ENCODE measurements at regions not wholly inside any gene's neighbourhood (a gene's known extent, or its start where the extent isn't known, plus 50 kb on each side); places are given as distances from the start of the nearest gene placed in this dataset.

DNA sequence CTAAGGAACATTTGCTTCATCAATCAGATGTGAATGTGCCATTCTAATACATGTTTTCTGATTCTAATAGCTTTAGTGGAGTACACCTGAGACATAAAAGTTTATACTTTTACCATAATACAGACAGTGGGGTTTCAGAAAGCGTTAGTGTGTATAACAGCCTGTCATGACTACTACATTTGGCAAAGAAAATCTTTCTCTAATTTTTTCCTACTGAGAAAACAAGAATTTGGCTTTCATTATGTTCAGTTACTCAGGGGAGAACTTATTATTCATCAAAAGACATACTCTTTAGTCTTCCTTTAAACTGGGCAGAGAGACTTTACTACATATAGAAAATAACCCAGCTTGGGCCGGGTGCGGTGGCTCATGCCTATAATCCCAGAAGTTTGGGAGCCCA lies 104.9 kb downstream of the PCDH18 start:
- H3K4me3 ChIP-seq (ENCODE audit: low read depth, low read length), result no peak overlapping the region
- no peak for DNase-seq (ENCODE audit: low read depth)
- TF ChIP-seq, protein P1, sequence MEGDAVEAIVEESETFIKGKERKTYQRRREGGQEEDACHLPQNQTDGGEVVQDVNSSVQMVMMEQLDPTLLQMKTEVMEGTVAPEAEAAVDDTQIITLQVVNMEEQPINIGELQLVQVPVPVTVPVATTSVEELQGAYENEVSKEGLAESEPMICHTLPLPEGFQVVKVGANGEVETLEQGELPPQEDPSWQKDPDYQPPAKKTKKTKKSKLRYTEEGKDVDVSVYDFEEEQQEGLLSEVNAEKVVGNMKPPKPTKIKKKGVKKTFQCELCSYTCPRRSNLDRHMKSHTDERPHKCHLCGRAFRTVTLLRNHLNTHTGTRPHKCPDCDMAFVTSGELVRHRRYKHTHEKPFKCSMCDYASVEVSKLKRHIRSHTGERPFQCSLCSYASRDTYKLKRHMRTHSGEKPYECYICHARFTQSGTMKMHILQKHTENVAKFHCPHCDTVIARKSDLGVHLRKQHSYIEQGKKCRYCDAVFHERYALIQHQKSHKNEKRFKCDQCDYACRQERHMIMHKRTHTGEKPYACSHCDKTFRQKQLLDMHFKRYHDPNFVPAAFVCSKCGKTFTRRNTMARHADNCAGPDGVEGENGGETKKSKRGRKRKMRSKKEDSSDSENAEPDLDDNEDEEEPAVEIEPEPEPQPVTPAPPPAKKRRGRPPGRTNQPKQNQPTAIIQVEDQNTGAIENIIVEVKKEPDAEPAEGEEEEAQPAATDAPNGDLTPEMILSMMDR (IDR thresholded peaks at IDR 0.05; ENCODE audit: insufficient read depth, low read depth, low read length, missing control alignments), result no peak

DNA sequence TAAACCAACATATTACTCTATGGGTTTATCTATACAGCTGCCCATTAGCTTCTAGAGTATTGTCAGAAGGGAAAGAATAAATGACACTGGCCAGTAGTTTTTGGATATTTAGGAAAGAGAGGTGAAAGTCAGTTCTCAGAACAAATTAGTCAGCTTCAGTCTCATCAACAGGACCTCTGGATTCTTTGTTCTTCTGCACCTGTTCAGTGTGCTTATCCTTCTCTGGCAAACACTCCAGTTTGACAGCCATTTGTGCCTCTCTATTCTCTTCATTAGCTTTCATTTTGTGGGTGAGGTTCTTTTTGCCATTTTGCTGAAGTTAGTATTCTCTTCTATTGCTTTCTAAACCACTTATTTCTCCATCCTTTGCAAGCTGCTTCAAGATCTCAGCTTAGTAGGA lies 107.0 kb downstream of the PCDH18 start:
- no peak overlapping the region for H3K4me3 ChIP-seq (ENCODE audit: low read depth, low read length)
- no peak for DNase-seq (ENCODE audit: low read depth)
- TF ChIP-seq, protein P1 (IDR thresholded peaks at IDR 0.05; ENCODE audit: insufficient read depth, low read depth, low read length, missing control alignments), result no peak

DNA sequence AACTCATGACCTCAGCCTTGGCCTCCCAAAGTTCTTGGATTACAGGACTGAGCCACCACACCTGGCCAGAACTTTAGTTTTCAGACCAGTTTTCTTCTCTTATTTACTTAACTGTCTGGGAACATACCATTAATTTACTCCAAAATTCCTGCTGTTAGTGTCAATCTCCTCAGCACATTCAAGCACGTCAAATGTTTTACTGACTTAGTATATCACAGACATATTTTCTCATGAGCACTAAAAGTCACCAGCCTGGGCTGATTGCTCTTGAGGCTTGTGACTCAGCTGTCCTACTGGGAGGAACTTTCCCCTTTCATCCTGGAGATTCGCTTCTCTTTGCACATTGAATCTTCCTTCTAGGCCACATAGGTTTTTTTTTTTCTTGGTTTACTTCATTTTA lies 109.6 kb downstream of the PCDH18 start:
- TF ChIP-seq, protein P1 (IDR thresholded peaks at IDR 0.05; ENCODE audit: insufficient read depth, low read depth, low read length, missing control alignments), result no peak
- DNase-seq (ENCODE audit: low read depth), result no peak
- no peak overlapping the region for H3K4me3 ChIP-seq (ENCODE audit: low read depth, low read length)

DNA sequence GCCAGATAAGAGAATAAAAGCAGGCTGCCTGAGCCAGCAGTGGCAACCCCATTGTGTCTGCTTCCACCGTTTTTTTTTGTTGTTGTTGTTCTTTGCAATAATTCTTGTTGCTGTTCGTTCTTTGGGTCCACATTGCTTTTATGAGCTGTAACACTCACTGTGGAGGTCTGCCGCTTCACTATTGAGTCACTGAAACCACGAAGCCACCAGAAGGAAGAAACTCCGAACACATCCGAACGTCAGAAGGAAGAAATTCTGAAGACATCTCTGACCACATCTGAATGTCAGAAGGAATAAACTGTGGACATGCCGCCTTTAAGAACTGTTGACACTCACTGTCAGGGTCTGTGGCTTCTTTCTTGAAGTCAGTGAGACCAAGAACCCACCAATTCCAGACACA lies 110.5 kb downstream of the PCDH18 start:
- no peak overlapping the region for H3K4me3 ChIP-seq (ENCODE audit: low read depth, low read length)
- TF ChIP-seq, protein P1 (IDR thresholded peaks at IDR 0.05; ENCODE audit: insufficient read depth, low read depth, low read length, missing control alignments), result no peak
- DNase-seq (ENCODE audit: low read depth), result no peak

DNA sequence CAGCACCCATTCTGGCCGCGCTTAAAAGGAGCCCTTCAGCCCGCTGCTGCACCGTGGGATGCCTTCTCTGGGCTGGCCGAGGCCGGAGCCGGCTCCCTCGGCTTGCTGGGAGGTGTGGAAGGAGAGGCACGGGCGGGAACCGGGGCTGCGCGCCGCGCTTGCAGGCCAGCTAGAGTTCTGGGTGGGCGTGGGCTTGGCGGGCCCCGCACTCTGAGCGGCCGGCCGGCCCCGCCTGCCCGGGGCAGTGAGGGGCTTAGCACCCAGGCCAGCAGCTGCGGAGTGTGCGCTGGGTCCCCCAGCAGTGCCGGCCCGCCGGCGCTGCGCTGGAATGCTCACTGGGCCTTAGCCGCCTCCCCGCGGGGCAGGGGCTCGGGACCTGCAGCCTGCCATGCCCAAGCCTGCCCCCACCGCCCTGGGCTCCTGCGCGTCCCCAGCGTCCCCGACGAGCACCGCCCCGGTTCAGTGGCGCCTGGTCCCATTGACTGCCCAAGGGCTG lies 111.3 kb downstream of the PCDH18 start:
- DNase-seq (ENCODE audit: low read depth), result no peak
- TF ChIP-seq, protein P1 (IDR thresholded peaks at IDR 0.05; ENCODE audit: insufficient read depth, low read depth, low read length, missing control alignments), result no peak
- H3K4me3 ChIP-seq (ENCODE audit: low read depth, low read length), result no peak overlapping the region

DNA sequence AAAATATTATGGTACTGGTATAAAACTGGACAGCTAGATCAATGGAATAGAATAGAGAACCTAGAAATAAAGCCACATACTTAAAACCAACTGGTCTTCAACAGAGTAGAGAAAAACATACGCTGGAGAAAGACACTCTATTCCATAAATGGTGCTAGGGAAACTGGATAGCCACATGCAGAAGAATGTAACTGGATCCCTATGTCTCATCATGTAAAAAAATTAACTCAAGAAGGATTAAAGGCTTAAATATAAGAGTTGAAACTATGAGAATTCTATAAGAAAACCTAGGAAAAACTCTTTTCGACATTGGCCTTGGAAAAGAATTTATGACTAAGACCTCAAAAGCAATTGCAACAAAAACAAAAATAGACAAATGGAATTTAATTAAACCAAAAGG lies 114.6 kb downstream of the PCDH18 start:
- TF ChIP-seq, protein P1 (IDR thresholded peaks at IDR 0.05; ENCODE audit: insufficient read depth, low read depth, low read length, missing control alignments), result no peak
- no peak overlapping the region for H3K4me3 ChIP-seq (ENCODE audit: low read depth, low read length)
- no peak for DNase-seq (ENCODE audit: low read depth)

DNA sequence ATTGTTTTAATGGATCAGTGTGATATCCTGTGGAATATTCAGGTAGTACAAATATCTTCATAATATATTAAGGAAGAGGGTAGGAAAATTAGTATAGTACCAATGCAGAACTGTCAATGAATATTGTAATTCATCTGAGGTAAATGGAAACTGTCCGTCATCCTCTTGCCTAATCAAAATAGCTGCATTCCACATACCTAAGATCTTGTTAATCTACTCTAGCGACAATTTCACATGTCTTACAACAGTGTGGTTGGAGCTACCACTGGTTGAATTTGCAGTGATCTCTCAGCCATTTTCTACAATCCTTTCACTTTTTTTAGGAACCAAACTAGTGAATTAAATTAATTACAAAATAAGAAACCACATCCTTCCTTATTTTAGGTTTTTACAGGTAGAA lies 117.5 kb downstream of the PCDH18 start:
- TF ChIP-seq, protein P1 (IDR thresholded peaks at IDR 0.05; ENCODE audit: insufficient read depth, low read depth, low read length, missing control alignments), result no peak
- no peak overlapping the region for H3K4me3 ChIP-seq (ENCODE audit: low read depth, low read length)
- no peak for DNase-seq (ENCODE audit: low read depth)
